Adrenal gland (tissue), 5 donors: ENCODE measurements at regions not wholly inside any gene's neighbourhood (a gene's known extent, or its start where the extent isn't known, plus 50 kb on each side); places are given as distances from the start of the nearest gene placed in this dataset.

Source experiments
- CTCF ChIP-seq, 6 experiments: fragments of 450-650 bp in 4 of 6; fragments of 200-600 bp in 2 of 6; sonication (generic) in 1 of 6; IDR thresholded peaks; 1 replicate in 5 of 6; 2 replicates in 1 of 6; pipeline versions ENCODE4 v1.5.1 to v1.8.0; 2016 to 2021; ENCODE audit warnings: antibody characterized with exemption in 6 of 6, mild to moderate bottlenecking in 2 of 6, moderate library complexity in 1 of 6
- POLR2A ChIP-seq, 2 donors: fragments of 450-650 bp; IDR thresholded peaks; one replicate each; pipeline ENCODE4 v1.6.1; 2017; ENCODE audit warnings: antibody characterized with exemption in 2 of 2, mild to moderate bottlenecking in 2 of 2, moderate library complexity in 1 of 2
- donor health status: DM: no; HTN: no; CAD: no.

DNA sequence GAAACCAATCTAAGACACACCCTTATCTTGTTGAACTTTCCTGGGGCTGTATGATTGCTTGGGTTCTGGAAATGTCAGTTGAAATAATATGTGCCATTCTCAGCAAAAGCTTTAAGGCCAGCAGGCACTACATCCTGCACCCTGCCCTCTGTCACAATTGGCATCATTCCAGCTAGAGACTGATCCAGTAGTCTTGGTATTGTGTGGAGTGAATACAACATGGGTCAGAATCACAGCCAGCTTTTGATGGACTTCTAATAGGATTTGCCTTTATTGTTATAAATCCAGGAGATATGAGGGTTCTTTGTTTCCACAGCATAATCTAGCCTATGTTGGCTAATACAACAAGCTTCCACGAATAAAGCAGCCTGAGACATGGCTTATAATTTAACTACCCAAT lies 617.0 kb upstream of the CDH2 start:
- no peak for TF ChIP-seq POLR2A (IDR thresholded peaks at IDR 0.05)
- TF ChIP-seq CTCF (IDR thresholded peaks at IDR 0.05): no peak
